GM21576 (cell line): ENCODE measurements at regions not wholly inside any gene's neighbourhood (a gene's known extent, or its start where the extent isn't known, plus 50 kb on each side); places are given as distances from the start of the nearest gene placed in this dataset.
"Not testable (repeated sequence)": the region's sequence is repeated elsewhere in the genome, so short reads cannot be mapped to it uniquely, and the experiment has no call there.

Experiments used
- ATAC-seq: cut with Tn5 transposase; IDR thresholded peaks from one replicate; pipeline ENCODE4 v1.9.1; 2021; ENCODE audit warnings: mild to moderate bottlenecking, moderate library complexity; ENCODE audit not compliant: unreplicated experiment

DNA sequence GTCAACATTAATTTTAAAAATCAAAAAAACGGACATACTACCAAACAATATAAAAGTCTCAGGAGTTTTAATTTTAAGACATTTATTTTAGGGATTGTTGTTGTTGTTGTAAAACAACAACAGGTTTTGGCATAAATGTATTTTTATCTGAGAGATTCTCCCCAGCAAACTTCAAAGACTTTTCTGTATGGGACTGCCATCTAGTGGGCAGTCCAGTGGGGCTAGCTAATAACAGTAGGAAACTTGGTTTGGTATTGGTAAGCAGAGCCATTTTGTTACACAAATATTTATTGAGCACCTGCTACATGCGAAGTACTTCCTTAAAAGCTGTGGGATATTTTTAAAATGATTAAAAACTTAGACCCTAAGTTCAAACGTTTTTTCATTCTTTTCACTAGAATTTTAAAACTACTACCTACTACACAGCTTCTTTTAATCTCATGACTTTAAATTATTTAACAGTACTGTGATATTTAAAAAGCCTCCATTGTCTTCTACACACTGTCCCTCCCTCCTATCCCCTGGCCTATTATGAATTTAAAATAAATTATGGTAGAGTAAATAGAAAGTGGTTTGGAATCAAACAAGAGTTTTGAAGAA lies 1028.4 kb upstream of the INTU start:
- ATAC-seq = no peak

DNA sequence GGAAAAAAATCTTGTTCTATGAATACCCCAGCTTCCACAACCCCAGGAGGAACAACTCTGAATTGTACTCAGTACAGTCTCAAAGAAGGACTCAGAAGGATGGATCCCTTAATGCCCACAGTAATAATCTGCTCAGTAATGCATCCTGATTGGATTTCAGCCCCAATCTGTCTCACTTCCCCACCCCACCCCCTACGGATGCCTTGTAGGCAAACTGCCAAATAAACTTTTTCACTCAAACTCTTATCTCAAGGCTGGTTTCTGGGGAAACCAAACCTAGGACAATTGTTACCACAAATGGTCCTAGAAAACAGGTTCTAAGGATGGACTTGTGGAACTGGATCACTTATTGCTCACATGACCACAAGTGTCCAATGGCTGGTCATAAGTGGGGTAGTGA lies 1021.8 kb upstream of the INTU start:
- no peak for ATAC-seq

GRCh38 chr4:126611900-126612299 lies 1020.9 kb upstream of the INTU start:
- no peak for ATAC-seq

GRCh38 chr4:126614356-126614855 lies 1018.4 kb upstream of the INTU start:
- no peak for ATAC-seq

- no peak for ATAC-seq
Measured at GRCh38 chr4:126616795-126617194, 1016.0 kb upstream of the INTU start.

GRCh38 chr4:126627255-126627654 lies 1005.5 kb upstream of the INTU start:
- no peak for ATAC-seq

- no peak for ATAC-seq
Measured at GRCh38 chr4:126628933-126629332, 1003.8 kb upstream of the INTU start.

- no peak for ATAC-seq
Measured at GRCh38 chr4:126630230-126630629, 1002.5 kb upstream of the INTU start.

- no peak for ATAC-seq
Measured at GRCh38 chr4:126633306-126633705, 999.5 kb upstream of the INTU start.

DNA sequence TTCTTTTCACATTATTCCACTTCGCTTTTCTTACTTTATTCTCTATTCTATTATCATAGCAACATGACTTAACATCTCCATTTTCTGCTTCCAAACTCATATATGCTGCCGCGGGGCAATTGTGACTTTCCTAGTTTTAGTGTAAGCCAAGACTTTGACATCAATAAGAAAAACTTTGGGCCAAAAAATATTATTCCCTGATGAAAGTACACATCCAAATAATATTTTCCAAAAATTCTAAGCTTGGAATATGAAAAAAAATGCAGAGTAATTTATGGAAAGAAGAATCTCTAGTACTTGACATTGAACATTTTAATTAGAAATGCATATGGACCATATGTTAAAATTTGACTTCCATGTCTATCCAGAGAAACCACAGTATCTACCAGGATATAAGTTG lies 995.1 kb upstream of the INTU start:
- ATAC-seq = no peak

DNA sequence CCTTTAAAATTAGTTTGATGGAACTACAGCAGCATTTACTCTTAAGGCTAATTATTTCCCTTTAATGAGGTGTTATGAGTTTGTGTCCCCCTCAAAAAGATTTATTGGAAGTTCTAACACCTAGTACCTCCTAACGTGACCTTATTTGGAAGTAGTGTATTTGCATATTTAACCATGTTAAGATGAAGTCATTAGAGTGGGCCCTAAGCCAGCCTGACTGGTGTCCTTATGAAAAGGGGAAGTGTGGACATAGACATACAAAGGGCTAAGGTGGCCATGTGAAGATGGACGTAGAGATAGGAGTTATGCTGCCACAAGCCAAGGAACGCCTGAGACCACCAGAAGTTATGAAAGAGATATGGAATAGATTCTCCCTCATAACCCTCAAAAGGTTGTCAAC lies 985.4 kb upstream of the INTU start:
- no peak for ATAC-seq

- no peak for ATAC-seq
Measured at GRCh38 chr4:126647756-126648397, 984.9 kb upstream of the INTU start.

DNA sequence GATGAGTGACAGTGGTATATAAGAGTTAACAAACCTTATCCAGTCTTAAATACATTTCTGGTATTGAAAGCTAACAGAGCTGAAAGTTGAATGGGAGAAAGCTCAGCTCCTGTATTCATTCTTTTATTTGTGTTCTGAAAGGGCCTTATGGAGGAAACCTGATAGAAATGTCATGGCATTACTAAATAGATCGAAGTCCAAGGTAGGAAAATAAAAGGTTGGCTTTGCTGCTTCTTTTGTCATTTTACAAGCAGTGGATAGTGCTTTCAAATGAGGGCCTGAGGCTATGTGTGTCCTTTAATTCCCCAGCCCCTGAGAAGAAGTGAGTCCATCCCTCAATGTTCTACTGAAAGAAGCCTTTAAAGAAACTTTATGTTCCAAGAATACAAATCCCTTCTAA lies 974.3 kb upstream of the INTU start:
- ATAC-seq = no peak

- ATAC-seq = no peak
Measured at GRCh38 chr4:126661194-126661593, 971.6 kb upstream of the INTU start.

GRCh38 chr4:126664839-126665238 lies 967.9 kb upstream of the INTU start:
- no peak for ATAC-seq

GRCh38 chr4:126670038-126670437 lies 962.7 kb upstream of the INTU start:
- not testable (repeated sequence) for ATAC-seq

DNA sequence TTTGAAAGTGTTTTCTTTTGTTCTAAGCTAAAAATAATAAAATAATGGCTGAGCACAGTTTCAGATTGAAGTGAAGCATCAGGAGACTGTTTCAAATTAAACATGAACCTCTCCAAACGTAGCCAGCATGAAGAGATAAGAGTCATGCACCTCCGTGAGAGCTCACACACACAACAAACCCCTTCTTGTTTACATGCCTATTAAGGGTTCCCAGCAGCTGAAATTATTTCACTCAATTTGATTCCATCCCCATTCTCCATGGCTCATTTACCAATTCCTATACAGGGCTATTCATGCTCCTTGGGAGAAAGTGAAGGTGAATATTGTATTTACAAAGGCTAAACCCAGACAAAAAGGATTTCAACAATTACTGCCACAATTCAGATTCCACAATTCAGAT lies 954.1 kb upstream of the INTU start:
- ATAC-seq = no peak

DNA sequence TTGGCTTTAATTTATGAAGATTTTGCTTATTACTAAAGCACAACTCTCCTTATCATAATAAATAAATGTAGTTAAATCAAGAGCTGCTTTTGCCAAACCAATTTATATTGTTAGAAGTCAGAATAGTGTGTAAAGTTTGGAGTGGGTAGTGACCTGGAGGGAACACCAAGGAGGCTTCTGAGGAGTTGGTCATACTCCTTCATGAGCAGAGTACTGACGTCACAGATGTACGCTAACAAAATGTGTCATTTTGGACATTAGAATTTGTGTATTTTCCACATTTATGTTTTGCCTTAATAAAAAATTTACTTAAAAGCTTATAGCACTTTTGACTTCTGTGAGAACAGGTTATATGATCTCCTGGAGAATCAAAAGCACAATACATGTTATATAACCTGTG lies 953.5 kb upstream of the INTU start:
- no peak for ATAC-seq

- ATAC-seq = no peak
Measured at GRCh38 chr4:126682250-126682649, 950.5 kb upstream of the INTU start.

DNA sequence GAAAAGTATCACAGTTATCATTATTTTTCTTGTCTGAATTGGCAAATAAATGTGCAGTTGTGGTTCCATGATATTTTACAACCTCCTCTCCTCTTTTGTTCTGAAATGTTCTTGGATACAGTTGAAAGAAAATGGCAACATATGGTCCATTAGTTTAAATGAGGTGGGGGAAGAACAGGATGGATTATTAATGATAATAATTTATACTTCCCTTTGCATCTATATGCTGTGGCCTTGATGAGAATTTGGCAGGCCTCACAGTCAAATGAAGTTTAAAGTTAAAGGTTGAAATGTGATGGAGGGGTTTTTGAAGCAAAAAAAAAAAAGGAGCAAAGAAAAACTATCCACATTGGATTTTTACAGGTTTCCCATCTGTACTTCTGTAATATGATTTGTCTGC lies 946.3 kb upstream of the INTU start:
- no peak for ATAC-seq

DNA sequence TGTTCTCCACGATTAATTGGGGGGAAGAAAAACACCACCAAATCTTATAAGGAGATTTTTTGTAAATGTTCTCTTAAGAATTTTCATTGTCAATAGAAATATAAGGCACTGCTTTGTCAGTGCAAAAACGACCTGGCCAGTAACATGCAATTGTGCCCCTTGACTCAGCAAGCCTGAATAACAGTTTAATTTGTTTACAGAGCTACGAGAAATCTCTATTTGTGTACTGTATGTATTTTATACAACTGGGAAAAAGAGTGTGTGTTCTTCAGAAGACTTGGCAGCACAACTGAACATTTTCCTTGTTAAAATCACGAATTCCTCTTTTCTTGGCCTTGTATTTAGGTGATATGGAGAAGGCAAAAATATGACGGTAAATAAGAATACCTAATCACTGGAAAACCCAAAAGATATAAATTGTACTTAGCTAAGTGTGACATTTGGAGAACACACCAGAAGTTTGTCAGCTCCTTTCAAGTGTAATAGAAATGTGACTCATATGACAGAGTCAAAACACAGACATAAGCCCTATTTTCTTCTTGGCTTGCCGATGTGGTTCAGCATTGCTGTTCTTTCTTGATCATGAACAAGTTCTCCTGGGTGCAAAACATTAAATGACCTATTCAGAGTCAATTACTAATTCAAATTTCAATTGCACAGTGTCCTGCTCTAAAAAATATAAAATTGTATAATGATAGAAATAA lies 945.0 kb upstream of the INTU start:
- no peak for ATAC-seq

GRCh38 chr4:126691797-126692196 lies 941.0 kb upstream of the INTU start:
- ATAC-seq = no peak
